DMS153 treated with DMSO at 0.1 percent for 48 hours (cell line): ENCODE measurements at regions not wholly inside any gene's neighbourhood (a gene's known extent, or its start where the extent isn't known, plus 50 kb on each side); places are given as distances from the start of the nearest gene placed in this dataset.

Source experiments
- DNase-seq: peaks from one replicate; lab custom pipeline; 2025; ENCODE audit not compliant: unreplicated experiment; lab: John Stamatoyannopoulos, UW

- DNase-seq: no peak
Observed at GRCh38 chr7:34269084-34269483, 363.7 kb downstream of the BMPER start.

- no peak for DNase-seq
Observed at GRCh38 chr7:34275624-34276023, 370.3 kb downstream of the BMPER start.

GRCh38 chr7:34277016-34277802 is 371.9 kb downstream of the BMPER start:
- no peak for DNase-seq

GRCh38 chr7:34277803-34278199 is 372.5 kb downstream of the BMPER start:
- no peak for DNase-seq

- DNase-seq: no peak
Observed at GRCh38 chr7:34281260-34281659, 375.9 kb downstream of the BMPER start.

GRCh38 chr7:34282271-34282670 is 375.7 kb upstream of the NPSR1 start:
- no peak for DNase-seq

- DNase-seq: no peak
Observed at GRCh38 chr7:34296663-34297062, 361.4 kb upstream of the NPSR1 start.

GRCh38 chr7:34298492-34299013 is 359.5 kb upstream of the NPSR1 start:
- no peak for DNase-seq

GRCh38 chr7:34299066-34299465 is 359.0 kb upstream of the NPSR1 start:
- no peak for DNase-seq

GRCh38 chr7:34307540-34307939 is 350.5 kb upstream of the NPSR1 start:
- DNase-seq: no peak

GRCh38 chr7:34308595-34308994 is 349.4 kb upstream of the NPSR1 start:
- DNase-seq: no peak

- DNase-seq: no peak
Observed at GRCh38 chr7:34309116-34309515, 348.9 kb upstream of the NPSR1 start.

- DNase-seq: no peak
Observed at GRCh38 chr7:34309584-34309983, 348.4 kb upstream of the NPSR1 start.

GRCh38 chr7:34311591-34311990 is 346.4 kb upstream of the NPSR1 start:
- DNase-seq: no peak

GRCh38 chr7:34312624-34313023 is 345.4 kb upstream of the NPSR1 start:
- DNase-seq: no peak

GRCh38 chr7:34313289-34313688 is 344.7 kb upstream of the NPSR1 start:
- no peak for DNase-seq

GRCh38 chr7:34315032-34315431 is 343.0 kb upstream of the NPSR1 start:
- DNase-seq: no peak

GRCh38 chr7:34317039-34317438 is 341.0 kb upstream of the NPSR1 start:
- DNase-seq: no peak

- DNase-seq: no peak
Observed at GRCh38 chr7:34320412-34320811, 337.6 kb upstream of the NPSR1 start.

- peak; percentile 90 for DNase-seq
Observed at GRCh38 chr7:34320926-34321661, 336.9 kb upstream of the NPSR1 start.

- DNase-seq: no peak
Observed at GRCh38 chr7:34322841-34323240, 335.2 kb upstream of the NPSR1 start.

GRCh38 chr7:34327681-34328080 is 330.3 kb upstream of the NPSR1 start:
- DNase-seq: no peak
